Lung (tissue), 11 donors: ENCODE measurements at regions not wholly inside any gene's neighbourhood (a gene's known extent, or its start where the extent isn't known, plus 50 kb on each side); places are given as distances from the start of the nearest gene placed in this dataset.

ENCODE experiments used
- ATAC-seq: fragments of 200-7000 bp; cut with Tn5 transposase; one replicate; pipeline ENCODE4 v1.9.1; 2020; ENCODE audit warnings: moderate number of reproducible peaks; ENCODE audit not compliant: insufficient read depth, low FRiP score
- DNase-seq, 3 donors: peaks; one replicate each; pipeline ENCODE4 v3.0.0-alpha.2; 2013 to 2017
- H3K27ac ChIP-seq, 2 donors: one replicate each; pipeline ENCODE4 v1.5.1; 2013; ENCODE audit warnings: mild to moderate bottlenecking in 2 of 2, moderate library complexity in 2 of 2, control low read depth in 1 of 2, inconsistent platforms in 1 of 2, low read depth in 1 of 2, low read length in 1 of 2
- H3K27me3 ChIP-seq, 3 donors: one replicate each; pipeline ENCODE4 v1.5.1; 2013; ENCODE audit warnings: low read length in 2 of 3; ENCODE audit not compliant: control insufficient read depth in 3 of 3, insufficient read depth in 3 of 3
- H3K36me3 ChIP-seq, 4 donors: one replicate each; pipeline ENCODE4 v1.5.1; 2013; ENCODE audit warnings: low read length in 4 of 4, mild to moderate bottlenecking in 1 of 4, moderate library complexity in 1 of 4; ENCODE audit not compliant: control insufficient read depth in 4 of 4, insufficient read depth in 4 of 4
- H3K4me1 ChIP-seq, 5 donors: one replicate each; pipeline ENCODE4 v1.5.1; 2013; ENCODE audit warnings: low read length in 5 of 5, mild to moderate bottlenecking in 2 of 5, moderate library complexity in 1 of 5; ENCODE audit not compliant: control insufficient read depth in 5 of 5, insufficient read depth in 5 of 5
- H3K4me3 ChIP-seq: one replicate; pipeline ENCODE4 v1.5.1; 2013; ENCODE audit warnings: mild to moderate bottlenecking, control low read depth, moderate library complexity
- H3K9ac ChIP-seq, 2 donors: one replicate each; pipeline ENCODE4 v1.5.1; 2013; ENCODE audit warnings: low read length in 2 of 2, control low read depth in 1 of 2; ENCODE audit not compliant: insufficient read depth in 1 of 2
- H3K9me3 ChIP-seq, 4 donors: one replicate each; pipeline ENCODE4 v1.5.1; 2013; ENCODE audit warnings: low read length in 3 of 4, mild to moderate bottlenecking in 1 of 4, moderate library complexity in 1 of 4; ENCODE audit not compliant: control insufficient read depth in 4 of 4, insufficient read depth in 3 of 4
- WGBS, 2 donors: extraction: QIAGEN DNeasy Blood & Tissue Kit; methylation state at CpG; one replicate each; pipeline ENCODE4 v1.1.7; 2013; 5-methylcytosine and 5-hydroxymethylcytosine counted together
- TF ChIP-seq, protein P1 (sequence below): IDR thresholded peaks from 2 replicates; pipeline ENCODE4 v1.5.1; 2012; ENCODE audit warnings: mild to moderate bottlenecking; ENCODE audit errors: control extremely low read depth, extremely low read depth
- donor health status: control.
- donor health status: control.
- donor health status: Bipolar disorder and iron deficiency.
- donor health status: healthy.
- donor health status: DM: yes; HTN: yes; CAD: no.

- Histone ChIP-seq H3K36me3 (no peaks in the 10 kb centered on the region), H3K4me1 (peaks cover 0 to 15% (median 4%) of the 10 kb centered on the region in 5 donors), H3K9me3 (no peaks in the 10 kb centered on the region), H3K4me3 (no peak overlapping the region), H3K9ac (no peak overlapping the region), H3K27me3 (peaks cover 2 to 6% (median 4%) of the 10 kb centered on the region in 3 donors), H3K27ac (no peak overlapping the region)
- DNase-seq (no peak), ATAC-seq (no peak)
- TF ChIP-seq, protein P1, sequence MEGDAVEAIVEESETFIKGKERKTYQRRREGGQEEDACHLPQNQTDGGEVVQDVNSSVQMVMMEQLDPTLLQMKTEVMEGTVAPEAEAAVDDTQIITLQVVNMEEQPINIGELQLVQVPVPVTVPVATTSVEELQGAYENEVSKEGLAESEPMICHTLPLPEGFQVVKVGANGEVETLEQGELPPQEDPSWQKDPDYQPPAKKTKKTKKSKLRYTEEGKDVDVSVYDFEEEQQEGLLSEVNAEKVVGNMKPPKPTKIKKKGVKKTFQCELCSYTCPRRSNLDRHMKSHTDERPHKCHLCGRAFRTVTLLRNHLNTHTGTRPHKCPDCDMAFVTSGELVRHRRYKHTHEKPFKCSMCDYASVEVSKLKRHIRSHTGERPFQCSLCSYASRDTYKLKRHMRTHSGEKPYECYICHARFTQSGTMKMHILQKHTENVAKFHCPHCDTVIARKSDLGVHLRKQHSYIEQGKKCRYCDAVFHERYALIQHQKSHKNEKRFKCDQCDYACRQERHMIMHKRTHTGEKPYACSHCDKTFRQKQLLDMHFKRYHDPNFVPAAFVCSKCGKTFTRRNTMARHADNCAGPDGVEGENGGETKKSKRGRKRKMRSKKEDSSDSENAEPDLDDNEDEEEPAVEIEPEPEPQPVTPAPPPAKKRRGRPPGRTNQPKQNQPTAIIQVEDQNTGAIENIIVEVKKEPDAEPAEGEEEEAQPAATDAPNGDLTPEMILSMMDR = no peak
- WGBS, 2 donors = 84 to 87% methylated on average over 4 of the region's 4 CpGs
Measured at GRCh38 chr1:110777228-110777627, 95.7 kb upstream of the CD53 start.

DNA sequence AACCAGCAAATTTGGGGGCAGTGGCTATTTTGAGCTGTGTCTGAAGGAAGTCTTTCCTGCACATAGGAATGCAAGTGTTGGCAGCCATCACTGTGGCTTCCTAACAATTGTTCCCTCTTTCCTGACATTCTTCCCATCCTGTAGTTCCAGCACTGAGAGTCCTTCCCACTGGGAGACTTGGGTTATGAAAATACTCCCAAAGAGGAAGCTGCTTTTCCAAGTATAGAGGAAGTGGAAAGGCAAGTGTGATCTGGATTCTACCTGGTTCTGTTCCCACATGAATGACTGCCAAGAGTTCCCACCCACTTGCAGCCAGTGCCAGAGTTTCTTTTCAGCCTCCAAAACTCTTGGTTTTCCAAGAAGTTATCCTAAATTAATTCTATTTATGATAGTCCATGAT is 98.5 kb upstream of the CD53 start:
- peaks cover 0 to 15% (median 4%) of the 10 kb centered on the region in 5 donors for H3K4me1 ChIP-seq
- DNase-seq = peak in 1 of 3 donors; percentile 33
- H3K27ac ChIP-seq = no peak overlapping the region
- H3K27me3 ChIP-seq = peaks cover 0 to 6% (median 4%) of the 10 kb centered on the region in 3 donors
- H3K9me3 ChIP-seq = peaks cover 0 to 2% (median 0%) of the 10 kb centered on the region in 4 donors
- no peak for ATAC-seq
- no peak overlapping the region for H3K9ac ChIP-seq
- TF ChIP-seq, protein P1 = no peak
- H3K4me3 ChIP-seq = no peak overlapping the region
- H3K36me3 ChIP-seq = no peaks in the 10 kb centered on the region

- H3K9ac ChIP-seq = no peak overlapping the region
- no peak overlapping the region for H3K4me3 ChIP-seq
- ATAC-seq (no peak), DNase-seq (no peak)
- H3K27me3 ChIP-seq = peaks cover 0 to 12% (median 4%) of the 10 kb centered on the region in 3 donors
- H3K4me1 ChIP-seq = peaks cover 0 to 15% (median 4%) of the 10 kb centered on the region in 5 donors
- H3K36me3 ChIP-seq = no peaks in the 10 kb centered on the region
- TF ChIP-seq, protein P1 = no peak
- WGBS, 2 donors = 41 to 68% methylated on average over 3 of the region's 3 CpGs
- peaks cover 0 to 2% (median 0%) of the 10 kb centered on the region in 4 donors for H3K9me3 ChIP-seq
- no peak overlapping the region for H3K27ac ChIP-seq
Measured at GRCh38 chr1:110773813-110774212, 99.1 kb upstream of the KCNA3 start.
